Osteoblast (primary cell): ENCODE measurements at regions not wholly inside any gene's neighbourhood (a gene's known extent, or its start where the extent isn't known, plus 50 kb on each side); places are given as distances from the start of the nearest gene placed in this dataset.

Source experiments
- DNase-seq: peaks from one replicate; pipeline ENCODE4 v3.0.0; 2011; ENCODE audit warnings: low spot score, mixed read lengths; ENCODE audit not compliant: insufficient read length; ENCODE audit errors: missing footprints
- H2AFZ ChIP-seq: 2 replicates; pipeline ENCODE4 v1.6.0; 2011; ENCODE audit warnings: mild to moderate bottlenecking, low read length
- H3K27ac ChIP-seq: 2 replicates; pipeline ENCODE4 v1.5.1; 2011; ENCODE audit warnings: mild to moderate bottlenecking, low read depth, low read length, moderate library complexity
- H3K27me3 ChIP-seq: 2 replicates; pipeline ENCODE4 v1.6.0; 2012; ENCODE audit warnings: mild to moderate bottlenecking, control low read depth, inconsistent platforms, low read length, moderate library complexity; ENCODE audit not compliant: insufficient read depth
- H3K36me3 ChIP-seq: 2 replicates; pipeline ENCODE4 v1.5.1; 2011; ENCODE audit warnings: mild to moderate bottlenecking, low read length, control low read depth, moderate library complexity; ENCODE audit not compliant: insufficient read depth
- H3K4me1 ChIP-seq: 2 replicates; pipeline ENCODE4 v1.5.1; 2011; ENCODE audit warnings: mild to moderate bottlenecking, low read length, control low read depth, moderate library complexity; ENCODE audit not compliant: insufficient read depth
- H3K4me2 ChIP-seq: 2 replicates; pipeline ENCODE4 v1.6.0; 2011; ENCODE audit warnings: mild to moderate bottlenecking, low read length; ENCODE audit not compliant: insufficient read depth
- H3K4me3 ChIP-seq: fragments of 200-600 bp; sonication (generic); 3 replicates; pipeline ENCODE4 v1.5.1; 2012; ENCODE audit warnings: mild to moderate bottlenecking, low read length, inconsistent platforms; ENCODE audit not compliant: insufficient read depth
- H3K79me2 ChIP-seq: 2 replicates; pipeline ENCODE4 v1.6.0; 2012; ENCODE audit warnings: mild to moderate bottlenecking, low read length, control low read depth, inconsistent platforms; ENCODE audit not compliant: insufficient read depth
- H3K9me3 ChIP-seq: 2 replicates; pipeline ENCODE4 v1.5.1; 2011; ENCODE audit warnings: low read depth, low read length, control low read depth
- H4K20me1 ChIP-seq: 2 replicates; pipeline ENCODE4 v1.6.0; 2012; ENCODE audit warnings: mild to moderate bottlenecking, low read length, control low read depth; ENCODE audit not compliant: insufficient read depth
- CTCF ChIP-seq: IDR thresholded peaks from 2 replicates; pipeline ENCODE4 v1.5.1; 2011; ENCODE audit warnings: mild to moderate bottlenecking, low read depth, low read length, moderate library complexity; ENCODE audit errors: extremely low read depth

- H3K9me3 ChIP-seq, result no peaks in the 10 kb centered on the region
- TF ChIP-seq CTCF, result no peak
- no peak overlapping the region for H2AFZ ChIP-seq
- no peak overlapping the region for H3K4me3 ChIP-seq
- H3K4me1 ChIP-seq, result no peaks in the 10 kb centered on the region
- no peaks in the 10 kb centered on the region for H3K79me2 ChIP-seq
- no peaks in the 10 kb centered on the region for H4K20me1 ChIP-seq
- no peak overlapping the region for H3K4me2 ChIP-seq
- H3K36me3 ChIP-seq, result no peaks in the 10 kb centered on the region
- DNase-seq, result no peak
- H3K27ac ChIP-seq, result no peak overlapping the region
- H3K27me3 ChIP-seq, result peaks cover 13% of the 10 kb centered on the region
Measured at GRCh38 chr5:71872311-71872864, 153.3 kb downstream of the CARTPT start.

GRCh38 chr5:71873191-71873591 is 154.1 kb downstream of the CARTPT start:
- no peak overlapping the region for H2AFZ ChIP-seq
- no peak for TF ChIP-seq CTCF

GRCh38 chr5:71874521-71874920 is 155.4 kb downstream of the CARTPT start:
- Histone ChIP-seq H3K79me2 (no peaks in the 10 kb centered on the region), H3K27me3 (peaks cover 17% of the 10 kb centered on the region), H3K9me3 (no peaks in the 10 kb centered on the region), H4K20me1 (no peaks in the 10 kb centered on the region), H3K4me1 (no peaks in the 10 kb centered on the region), H3K36me3 (no peaks in the 10 kb centered on the region), H3K4me3 (no peak overlapping the region), H3K27ac (no peak overlapping the region), H3K4me2 (no peak overlapping the region), H2AFZ (no peak overlapping the region)
- no peak for DNase-seq
- no peak for TF ChIP-seq CTCF

More at GRCh38 chr5:71873191-71873591, 154.1 kb downstream of the CARTPT start:
- no peak for DNase-seq
- Histone ChIP-seq H3K79me2 (no peaks in the 10 kb centered on the region), H3K4me1 (no peaks in the 10 kb centered on the region), H3K4me3 (no peak overlapping the region), H3K9me3 (no peaks in the 10 kb centered on the region), H3K36me3 (no peaks in the 10 kb centered on the region), H3K4me2 (no peak overlapping the region), H4K20me1 (no peaks in the 10 kb centered on the region), H3K27ac (no peak overlapping the region), H3K27me3 (peaks cover 14% of the 10 kb centered on the region)

- no peak overlapping the region for H3K4me2 ChIP-seq
- no peak overlapping the region for H2AFZ ChIP-seq
- peaks cover 7% of the 10 kb centered on the region for H3K27me3 ChIP-seq
- no peak overlapping the region for H3K4me3 ChIP-seq
- H3K79me2 ChIP-seq, result no peaks in the 10 kb centered on the region
- H3K9me3 ChIP-seq, result no peaks in the 10 kb centered on the region
- H3K4me1 ChIP-seq, result no peaks in the 10 kb centered on the region
- no peak for TF ChIP-seq CTCF
- no peaks in the 10 kb centered on the region for H3K36me3 ChIP-seq
- DNase-seq, result no peak
- H3K27ac ChIP-seq, result no peak overlapping the region
- no peaks in the 10 kb centered on the region for H4K20me1 ChIP-seq
Measured at GRCh38 chr5:71877511-71877910, 158.4 kb downstream of the CARTPT start.
